ENCODE measurements at regions not wholly inside any gene's neighbourhood (a gene's known extent, or its start where the extent isn't known, plus 50 kb on each side); places are given as distances from the start of the nearest gene placed in this dataset.
A peak's percentile ranks its signal among the peaks of the same experiment; 100 is the strongest.

GRCh38 chr1:234977875-234978396, 150.7 kb downstream of the TOMM20 start:
- DNase-seq (ENCODE audit: low read depth, low spot score) (no peak), ATAC-seq (no peak)
- H3K27me3 ChIP-seq (ENCODE audit: control insufficient read depth, insufficient read depth, low read length), result no peaks in the 10 kb centered on the region
- no peak overlapping the region for H3K4me3 ChIP-seq (ENCODE audit: low read depth in 2 of 2, low read length in 2 of 2)
- TF ChIP-seq TCF7L2 (IDR thresholded peaks at IDR 0.05; ENCODE audit: low read depth, low read length), result peak; percentile 68
- no peak for TF ChIP-seq REST (IDR thresholded peaks at IDR 0.05; ENCODE audit: insufficient read depth in 1 of 2, low read depth in 2 of 2, low read length in 1 of 2)
- no peaks in the 10 kb centered on the region for H3K36me3 ChIP-seq (ENCODE audit: control insufficient read depth, insufficient read depth, low read length)
- intact Hi-C loops (cut with micrococcal nuclease; ENCODE audit: unreplicated experiment), result loop anchor here (5.0 kb wide), 2 partner anchors 366 to 481 kb away; partner anchors contain the start of gene IRF2BP2
- H3K9me3 ChIP-seq (ENCODE audit: control insufficient read depth, insufficient read depth, low read depth, low read length), result no peaks in the 10 kb centered on the region
- peak overlapping the region; percentile 100 for H3K27ac ChIP-seq (ENCODE audit: low read length)
- TSS peak; percentile 75 for BruUV-seq (replicated peaks)
- in situ Hi-C loops (cut with HindIII; ENCODE audit: low pct_unique_long_range_greater_than_20kb, low sequenced_read_pairs), result loop anchor here (25.0 kb wide), 1 partner anchor 241 kb away; no protein-coding TSS in a partner anchor
- ChIA-PET CTCF (interaction anchor here (1.1 kb wide), 1 partner anchor 20 kb away, joined by 4 read pairs; no protein-coding TSS in a partner anchor), POLR2A (interaction anchor here (2.0 kb wide), 1 partner anchor 97 kb away, joined by 7 read pairs; no protein-coding TSS in a partner anchor)
- peaks cover 94% of the 10 kb centered on the region for H3K4me1 ChIP-seq (ENCODE audit: control insufficient read depth, insufficient read depth, low read length)

- no peak for DNase-seq (ENCODE audit: low read depth, low spot score)
- BruUV-seq (replicated peaks), result no TSS peak
- TF ChIP-seq REST (IDR thresholded peaks at IDR 0.05; ENCODE audit: insufficient read depth in 1 of 2, low read depth in 2 of 2, low read length in 1 of 2), result no peak
- TF ChIP-seq TCF7L2 (IDR thresholded peaks at IDR 0.05; ENCODE audit: low read depth, low read length), result no peak
- TF ChIP-seq SIN3A (IDR thresholded peaks at IDR 0.05; ENCODE audit: borderline replicate concordance, insufficient read depth, low read depth, low read length), result no peak
- TF ChIP-seq, protein P1, sequence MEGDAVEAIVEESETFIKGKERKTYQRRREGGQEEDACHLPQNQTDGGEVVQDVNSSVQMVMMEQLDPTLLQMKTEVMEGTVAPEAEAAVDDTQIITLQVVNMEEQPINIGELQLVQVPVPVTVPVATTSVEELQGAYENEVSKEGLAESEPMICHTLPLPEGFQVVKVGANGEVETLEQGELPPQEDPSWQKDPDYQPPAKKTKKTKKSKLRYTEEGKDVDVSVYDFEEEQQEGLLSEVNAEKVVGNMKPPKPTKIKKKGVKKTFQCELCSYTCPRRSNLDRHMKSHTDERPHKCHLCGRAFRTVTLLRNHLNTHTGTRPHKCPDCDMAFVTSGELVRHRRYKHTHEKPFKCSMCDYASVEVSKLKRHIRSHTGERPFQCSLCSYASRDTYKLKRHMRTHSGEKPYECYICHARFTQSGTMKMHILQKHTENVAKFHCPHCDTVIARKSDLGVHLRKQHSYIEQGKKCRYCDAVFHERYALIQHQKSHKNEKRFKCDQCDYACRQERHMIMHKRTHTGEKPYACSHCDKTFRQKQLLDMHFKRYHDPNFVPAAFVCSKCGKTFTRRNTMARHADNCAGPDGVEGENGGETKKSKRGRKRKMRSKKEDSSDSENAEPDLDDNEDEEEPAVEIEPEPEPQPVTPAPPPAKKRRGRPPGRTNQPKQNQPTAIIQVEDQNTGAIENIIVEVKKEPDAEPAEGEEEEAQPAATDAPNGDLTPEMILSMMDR (IDR thresholded peaks at IDR 0.05), result no peak
- TF ChIP-seq POLR2AphosphoS5 (IDR thresholded peaks at IDR 0.05; ENCODE audit: low read depth, low read length), result no peak
- intact Hi-C loops (cut with micrococcal nuclease; ENCODE audit: unreplicated experiment), result loop anchor here (5.0 kb wide), 2 partner anchors 365 to 480 kb away; partner anchors contain the start of gene IRF2BP2
- no peaks in the 10 kb centered on the region for H3K9me3 ChIP-seq (ENCODE audit: control insufficient read depth, insufficient read depth, low read depth, low read length)
- ATAC-seq, result no peak
- H3K36me3 ChIP-seq (ENCODE audit: control insufficient read depth, insufficient read depth, low read length), result no peaks in the 10 kb centered on the region
- ChIA-PET CTCF (interaction anchor here (0.8 to 1.0 kb wide), 2 partner anchors 107 to 253 kb away, joined by 3 to 4 read pairs; no protein-coding TSS in a partner anchor), POLR2A (interaction anchor here (0.9 kb wide), 1 partner anchor 253 kb away, joined by 4 read pairs; no protein-coding TSS in a partner anchor)
- H3K27ac ChIP-seq (ENCODE audit: low read length), result peak overlapping the region; percentile 100
- H3K4me1 ChIP-seq (ENCODE audit: control insufficient read depth, insufficient read depth, low read length), result peaks cover 95% of the 10 kb centered on the region
- H3K4me3 ChIP-seq (ENCODE audit: low read depth in 2 of 2, low read length in 2 of 2), result no peak overlapping the region
- in situ Hi-C loops (cut with HindIII; ENCODE audit: low pct_unique_long_range_greater_than_20kb, low sequenced_read_pairs), result loop anchor here (25.0 kb wide), 1 partner anchor 240 kb away; no protein-coding TSS in a partner anchor
- H3K27me3 ChIP-seq (ENCODE audit: control insufficient read depth, insufficient read depth, low read length), result no peaks in the 10 kb centered on the region
Measured at GRCh38 chr1:234976861-234977680, 151.6 kb downstream of the TOMM20 start.

All from Panc1 (cell line).